Pancreas (tissue), 10 donors: ENCODE measurements at regions not wholly inside any gene's neighbourhood (a gene's known extent, or its start where the extent isn't known, plus 50 kb on each side); places are given as distances from the start of the nearest gene placed in this dataset.

ENCODE experiments used
- ATAC-seq, 4 donors: fragments of 200-7000 bp; cut with Tn5 transposase; one replicate each; pipeline versions ENCODE4 v1.8.0 to v1.9.1; 2020; ENCODE audit warnings: mild to moderate bottlenecking in 4 of 4, moderate library complexity in 4 of 4
- DNase-seq, 6 donors: peaks; one replicate each; pipeline ENCODE4 v3.0.0-alpha.2; 2020
- FAIRE-seq: peaks from 2 replicates; lab custom pipeline; 2012; peaks lifted over from hg19 to GRCh38; lab: Jason Lieb, UNC
- H3K27ac ChIP-seq, 4 donors: fragments of 200-600 bp; sonication (generic); 1 replicate in 3 of 4; 2 replicates in 1 of 4; pipeline versions ENCODE4 v1.5.0 to v1.8.0; 2020
- H3K27me3 ChIP-seq, 4 donors: fragments of 200-600 bp; one replicate each; pipeline ENCODE4 v1.8.0; 2021
- H3K36me3 ChIP-seq, 3 donors: fragments of 200-600 bp; sonication (generic) in 1 of 3; one replicate each; pipeline versions ENCODE4 v1.5.0 to v1.8.0; 2020 to 2021
- H3K4me1 ChIP-seq, 3 donors: fragments of 200-600 bp; one replicate each; pipeline ENCODE4 v1.8.0; 2021
- H3K4me3 ChIP-seq, 4 donors: fragments of 200-600 bp; sonication (generic) in 2 of 4; one replicate each; pipeline versions ENCODE4 v1.5.0 to v1.8.0; 2020 to 2021
- H3K9me3 ChIP-seq, 4 donors: fragments of 200-600 bp; one replicate each; pipeline ENCODE4 v1.8.0; 2021
- CTCF ChIP-seq, 4 donors: fragments of 200-600 bp; sonication (generic) in 3 of 4; IDR thresholded peaks; one replicate each; pipeline versions ENCODE4 v1.5.0 to v1.8.0; 2021; ENCODE audit warnings: antibody characterized with exemption in 4 of 4
- WGBS, 2 donors: extraction: QIAGEN DNeasy Blood & Tissue Kit; methylation state at CpG; one replicate each; pipeline ENCODE4 v1.1.7; 2013; 5-methylcytosine and 5-hydroxymethylcytosine counted together
- intact Hi-C, 3 donors: fragments of 100-400 bp; cut with DNase I; formaldehyde crosslinking; loops; one replicate each; pipeline versions ENCODE4 v1.11.1 to v1.14.2; 2022
- donor health status: healthy with polysubstance abuse.
- donor health status: DM: no; HTN: no; CAD: no; lungs with moderate emphysema.
- donor health status: DM: no; HTN: no; CAD: no.
- donor health status: control.
- donor health status: control.
- donor health status: Bipolar disorder and iron deficiency.
- donor health status: DM: yes; HTN: yes; CAD: no.
- donor health status: DM: no; HTN: no; CAD: no.
- donor health status: DM: no; HTN: no; CAD: no.
- donor health status: DM: yes; HTN: yes; CAD: no.

GRCh38 chr14:100467046-100467750 lies 120.0 kb downstream of the BEGAIN start:
- H3K27me3 ChIP-seq, result no peaks in the 10 kb centered on the region
- DNase-seq (no peak), ATAC-seq (no peak), FAIRE-seq (no peak)
- WGBS, 2 donors, result 83 to 85% methylated on average over 11 of the region's 11 CpGs
- H3K4me3 ChIP-seq, result no peak overlapping the region
- H3K27ac ChIP-seq, result no peak overlapping the region
- H3K36me3 ChIP-seq, result no peaks in the 10 kb centered on the region
- TF ChIP-seq CTCF (IDR thresholded peaks at IDR 0.05), result no peak
- H3K4me1 ChIP-seq, result peaks cover 0 to 10% (median 0%) of the 10 kb centered on the region in 3 donors
- no peaks in the 10 kb centered on the region for H3K9me3 ChIP-seq
- intact Hi-C loops, result no loop called here

- WGBS, 2 donors, result 90% methylated on average over 17 of the region's 17 CpGs
- H3K4me3 ChIP-seq, result no peak overlapping the region
- no peaks in the 10 kb centered on the region for H3K36me3 ChIP-seq
- H3K27ac ChIP-seq, result no peak overlapping the region
- intact Hi-C loops, result no loop called here
- H3K9me3 ChIP-seq, result no peaks in the 10 kb centered on the region
- no peak for ATAC-seq
- FAIRE-seq, result no peak
- no peak for TF ChIP-seq CTCF (IDR thresholded peaks at IDR 0.05)
- H3K4me1 ChIP-seq, result peaks cover 0 to 12% (median 0%) of the 10 kb centered on the region in 3 donors
- no peaks in the 10 kb centered on the region for H3K27me3 ChIP-seq
- no peak for DNase-seq
Measured at GRCh38 chr14:100467939-100468338, 119.3 kb downstream of the BEGAIN start.

GRCh38 chr14:100468557-100468956 lies 118.7 kb downstream of the BEGAIN start:
- ATAC-seq (no peak), DNase-seq (no peak), FAIRE-seq (no peak)
- no peak for TF ChIP-seq CTCF (IDR thresholded peaks at IDR 0.05)
- WGBS, 2 donors, result 82% methylated on average over 9 of the region's 9 CpGs
- no peak overlapping the region for H3K4me3 ChIP-seq
- H3K9me3 ChIP-seq, result no peaks in the 10 kb centered on the region
- H3K27ac ChIP-seq, result no peak overlapping the region
- no peaks in the 10 kb centered on the region for H3K27me3 ChIP-seq
- H3K36me3 ChIP-seq, result no peaks in the 10 kb centered on the region
- peaks cover 0 to 12% (median 0%) of the 10 kb centered on the region in 3 donors for H3K4me1 ChIP-seq
- intact Hi-C loops, result no loop called here

- Histone ChIP-seq H3K9me3 (no peaks in the 10 kb centered on the region), H3K36me3 (no peaks in the 10 kb centered on the region), H3K4me1 (peaks cover 0 to 12% (median 0%) of the 10 kb centered on the region in 3 donors), H3K4me3 (no peak overlapping the region), H3K27ac (no peak overlapping the region), H3K27me3 (no peaks in the 10 kb centered on the region)
- ATAC-seq, result no peak
- TF ChIP-seq CTCF (IDR thresholded peaks at IDR 0.05), result no peak
- WGBS, 2 donors, result 95 to 96% methylated on average over 6 of the region's 6 CpGs
- no peak for FAIRE-seq
- intact Hi-C loops, result no loop called here
- no peak for DNase-seq
Measured at GRCh38 chr14:100469632-100470522, 117.3 kb downstream of the BEGAIN start.
